GM19239 (cell line): ENCODE measurements at regions not wholly inside any gene's neighbourhood (a gene's known extent, or its start where the extent isn't known, plus 50 kb on each side); places are given as distances from the start of the nearest gene placed in this dataset.
A peak's percentile ranks its signal among the peaks of the same experiment; 100 is the strongest.

Experiments used
- DNase-seq: peaks from one replicate; pipeline ENCODE4 v3.0.0; 2011; ENCODE audit warnings: low spot score; ENCODE audit not compliant: insufficient read length
- FAIRE-seq: peaks from 2 replicates; lab custom pipeline; 2011; peaks lifted over from hg19 to GRCh38; lab: Jason Lieb, UNC

GRCh38 chrX:20451929-20452328, 185.2 kb upstream of the RPS6KA3 start:
- DNase-seq (no peak), FAIRE-seq (no peak)

- no peak for DNase-seq
- no peak for FAIRE-seq
Observed at GRCh38 chrX:20445109-20445508, 178.4 kb upstream of the RPS6KA3 start.

- FAIRE-seq = peak; percentile 99
Observed at GRCh38 chrX:20442597-20442996, 175.9 kb upstream of the RPS6KA3 start.

GRCh38 chrX:20441123-20441522, 174.4 kb upstream of the RPS6KA3 start:
- DNase-seq (no peak), FAIRE-seq (no peak)

More at GRCh38 chrX:20442597-20442996, 175.9 kb upstream of the RPS6KA3 start:
- no peak for DNase-seq

DNA sequence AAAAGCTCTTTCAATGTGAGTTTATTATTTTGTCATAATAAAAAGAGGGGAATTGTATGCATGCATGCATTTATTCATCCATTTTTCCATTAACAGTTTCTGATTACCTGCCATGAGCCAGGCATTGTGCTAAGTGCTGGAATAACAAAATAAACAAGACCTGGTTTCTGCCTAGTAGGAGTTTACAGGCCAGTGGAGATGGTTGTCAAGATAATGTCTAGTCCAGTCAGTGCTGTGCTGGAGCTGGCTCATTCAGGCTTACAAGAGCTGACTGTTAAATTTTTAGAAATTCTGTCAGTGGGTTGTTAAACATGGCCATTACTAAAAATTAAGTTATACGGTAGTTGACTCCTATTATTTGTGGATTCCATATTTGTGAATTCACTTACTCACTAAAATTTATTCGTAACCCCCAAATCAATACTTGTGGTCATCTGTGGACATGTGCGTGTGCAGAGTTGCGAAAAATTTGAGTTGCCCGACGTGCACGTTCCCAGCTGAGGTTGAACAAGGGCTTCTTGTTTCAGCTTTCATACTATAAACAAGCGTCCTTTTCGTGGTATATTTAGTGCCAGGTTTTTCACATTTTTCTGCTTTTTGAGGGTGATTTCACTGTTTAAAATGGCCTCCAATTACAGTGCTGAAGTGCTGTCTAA, 172.3 kb upstream of the RPS6KA3 start:
- no peak for DNase-seq
- FAIRE-seq = no peak

DNA sequence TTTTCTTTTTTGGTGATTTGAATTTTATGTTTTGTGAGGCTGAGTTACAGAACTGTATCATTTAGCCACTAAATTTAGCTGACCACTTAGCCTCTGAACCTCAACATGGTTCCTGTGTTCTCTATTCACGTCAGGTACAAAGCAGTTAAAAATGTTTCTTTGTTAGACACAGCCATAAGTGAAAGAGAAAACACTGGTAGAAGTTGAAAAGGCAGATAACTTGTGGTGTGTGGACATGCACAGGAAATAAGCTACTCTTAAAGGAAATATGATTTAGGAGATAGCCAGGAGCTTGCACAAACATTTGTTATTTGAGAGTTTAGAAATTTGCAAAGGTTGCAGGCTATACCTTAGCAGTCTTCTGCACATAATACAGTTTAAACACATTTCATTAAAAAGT, 171.0 kb upstream of the RPS6KA3 start:
- DNase-seq (no peak), FAIRE-seq (peak; percentile 90)

DNA sequence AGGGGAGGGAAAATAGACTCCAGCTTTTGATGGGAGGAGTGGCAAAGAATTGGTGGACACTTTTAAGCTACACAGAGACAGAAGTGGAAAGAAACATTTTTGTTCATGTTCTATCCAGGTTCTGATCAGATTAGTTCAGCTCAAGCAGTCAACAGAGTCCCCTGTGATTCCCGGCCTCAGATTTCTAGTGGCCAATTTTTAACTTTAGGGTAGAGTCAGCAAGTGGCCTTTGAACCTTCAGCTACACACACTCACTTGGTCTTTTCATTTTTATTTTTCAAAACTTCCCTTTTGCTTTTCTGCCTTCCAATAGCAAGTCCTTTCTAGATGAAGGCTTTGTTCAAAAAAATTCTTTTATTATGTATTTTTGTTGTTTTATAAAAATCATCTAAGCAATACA, 169.2 kb upstream of the RPS6KA3 start:
- no peak for FAIRE-seq
- DNase-seq = no peak

- DNase-seq = no peak
- no peak for FAIRE-seq
Observed at GRCh38 chrX:20434986-20435385, 168.3 kb upstream of the RPS6KA3 start.

DNA sequence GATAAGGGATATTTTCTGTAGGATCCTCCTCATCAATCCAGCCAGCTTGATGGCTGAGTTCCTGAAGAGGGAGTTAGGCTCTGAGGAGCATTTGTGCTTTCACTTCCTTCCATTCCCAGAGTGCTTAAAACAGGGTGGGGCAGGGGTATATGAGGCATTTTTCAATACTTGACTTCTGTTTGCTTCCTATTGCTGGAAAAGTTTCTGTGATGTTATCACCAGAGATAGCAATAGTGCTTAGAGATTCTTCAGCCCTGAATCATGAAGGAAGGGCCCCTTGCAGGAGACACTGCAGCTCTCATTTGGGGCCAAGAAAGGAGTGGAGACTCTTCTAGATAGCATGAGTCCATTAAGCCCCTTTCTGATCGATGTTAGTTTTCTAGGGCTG, 166.7 kb upstream of the RPS6KA3 start:
- FAIRE-seq = peak; percentile 90
- DNase-seq = no peak

DNA sequence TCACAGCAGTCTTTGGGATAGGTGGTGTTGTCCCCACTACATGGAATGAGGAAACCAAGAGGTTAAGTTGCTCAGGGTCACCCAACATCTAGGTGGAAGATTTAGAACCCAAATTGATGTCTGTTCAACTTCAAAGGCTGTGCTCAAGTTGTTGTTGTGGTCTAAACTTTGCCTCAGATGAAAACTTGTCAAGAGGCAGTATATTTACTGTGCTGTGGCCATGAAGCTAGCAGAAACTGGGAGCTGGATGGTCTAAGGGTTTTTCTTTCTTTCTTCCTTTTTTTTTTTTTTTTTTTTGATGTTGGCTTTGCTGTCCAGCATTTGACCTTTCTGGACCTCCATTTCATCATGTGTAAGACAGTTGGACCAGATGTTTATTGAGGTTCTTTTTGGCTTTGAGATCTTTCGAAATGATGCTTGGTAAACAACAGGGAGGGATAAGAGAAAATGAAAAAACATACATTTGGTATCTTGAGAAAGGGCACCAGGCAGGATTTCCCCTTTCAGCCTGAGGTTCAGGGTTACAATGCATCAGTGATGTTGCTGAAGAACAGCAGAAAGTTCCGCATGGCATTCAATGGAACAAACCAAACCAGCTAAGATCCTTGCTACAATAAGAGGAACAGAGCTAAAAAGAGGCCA, 166.2 kb upstream of the RPS6KA3 start:
- DNase-seq = no peak
- no peak for FAIRE-seq

DNA sequence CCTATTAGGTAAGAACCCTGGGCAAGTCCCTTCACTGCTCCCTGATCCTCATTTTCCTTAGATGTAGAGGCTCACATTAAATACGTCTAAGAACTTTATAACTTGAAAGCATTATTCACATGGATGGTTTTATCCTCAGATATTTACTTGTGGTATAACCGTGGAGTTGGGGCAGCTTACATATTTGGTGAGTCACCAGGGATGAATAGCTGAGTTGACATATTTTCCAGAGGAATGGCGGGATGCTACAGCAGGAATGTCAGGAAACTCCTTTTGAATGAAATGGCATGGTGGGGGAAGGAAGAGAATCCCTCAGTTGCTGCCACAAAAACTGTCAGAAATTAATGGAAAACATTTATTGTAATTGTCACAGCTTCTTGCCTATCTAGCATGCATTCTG, 165.3 kb upstream of the RPS6KA3 start:
- DNase-seq (no peak), FAIRE-seq (no peak)

GRCh38 chrX:20431486-20431885, 164.8 kb upstream of the RPS6KA3 start:
- FAIRE-seq = no peak
- DNase-seq = no peak

- no peak for DNase-seq
- FAIRE-seq = peak; percentile 80
Observed at GRCh38 chrX:20427173-20427770, 160.6 kb upstream of the RPS6KA3 start.

DNA sequence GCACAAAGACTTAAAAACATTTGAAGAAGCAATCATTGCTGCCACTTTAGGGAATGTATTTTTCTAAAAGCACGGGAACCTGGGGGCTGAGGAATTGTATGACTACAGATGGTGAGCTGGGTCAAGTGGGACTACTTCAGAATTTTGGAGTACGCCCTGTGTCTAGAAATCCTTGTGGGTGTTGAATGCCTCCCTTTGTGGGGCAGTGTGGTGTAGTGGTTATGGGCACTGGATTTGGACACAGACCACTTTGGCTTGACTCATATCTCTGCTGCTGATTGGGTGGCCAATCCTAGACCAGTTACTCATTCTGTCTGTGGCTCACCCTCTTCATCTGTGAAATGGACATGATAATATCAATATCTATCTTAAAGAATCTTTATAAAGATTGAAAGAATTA, 155.0 kb upstream of the RPS6KA3 start:
- FAIRE-seq (no peak), DNase-seq (no peak)

- FAIRE-seq (no peak), DNase-seq (no peak)
Observed at GRCh38 chrX:20421275-20421674, 154.6 kb upstream of the RPS6KA3 start.

- FAIRE-seq (no peak), DNase-seq (no peak)
Observed at GRCh38 chrX:20420058-20420457, 153.3 kb upstream of the RPS6KA3 start.

- FAIRE-seq = peak; percentile 89
- no peak for DNase-seq
Observed at GRCh38 chrX:20418379-20419150, 151.9 kb upstream of the RPS6KA3 start.

GRCh38 chrX:20414762-20415445, 148.2 kb upstream of the RPS6KA3 start:
- FAIRE-seq (no peak), DNase-seq (no peak)

DNA sequence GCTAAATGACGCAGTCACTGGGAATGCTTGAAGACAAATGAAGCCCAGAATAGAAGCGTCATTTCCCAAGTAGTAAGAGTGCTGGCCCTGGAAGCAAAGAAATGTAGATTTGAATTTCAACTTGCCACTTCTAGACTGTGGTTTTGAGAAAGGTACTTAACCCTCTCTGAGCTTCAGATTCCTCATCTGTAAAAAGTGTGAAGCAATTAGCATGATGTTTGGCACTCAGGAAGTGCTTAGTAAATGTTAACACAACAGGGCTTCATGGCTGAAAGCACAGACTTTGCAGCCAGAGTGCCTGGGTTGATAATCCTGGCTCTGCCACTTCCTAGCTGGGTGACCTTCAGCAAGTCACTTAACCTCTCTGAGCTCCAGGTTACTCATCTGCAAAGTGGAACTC, 147.4 kb upstream of the RPS6KA3 start:
- no peak for DNase-seq
- FAIRE-seq = peak; percentile 97

DNA sequence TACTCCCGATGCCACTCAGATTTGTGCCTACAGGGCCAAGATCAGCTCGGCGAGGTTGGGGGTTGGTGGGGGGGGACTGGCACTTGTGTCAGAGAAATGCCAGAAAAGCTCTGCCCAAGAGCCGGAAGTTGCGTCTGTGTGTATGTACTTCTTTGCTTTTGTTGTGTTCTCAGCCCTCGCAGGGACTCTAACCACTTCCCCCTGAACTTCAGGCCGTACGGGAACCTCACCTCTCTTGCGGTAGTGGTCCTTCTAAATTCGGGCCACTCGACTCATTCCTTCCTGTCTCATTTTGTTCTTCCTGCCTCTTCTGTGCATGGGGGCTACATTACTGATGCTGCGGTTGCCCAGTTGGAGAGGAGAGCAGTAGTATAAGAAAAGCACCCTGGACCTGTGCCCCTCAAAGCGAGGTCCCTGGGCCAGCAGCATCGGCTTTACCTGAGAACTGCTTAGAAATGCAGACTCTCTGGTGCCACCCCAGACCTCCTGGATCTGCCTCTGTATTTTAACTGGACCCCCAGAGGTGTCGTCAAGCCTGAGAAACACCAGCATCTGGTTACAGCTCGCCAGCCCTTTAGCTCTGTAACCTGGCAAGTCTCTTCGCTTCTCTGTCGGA, 146.3 kb upstream of the RPS6KA3 start:
- peak; percentile 9 for DNase-seq
- peak; percentile 11 for FAIRE-seq
